ENCODE measurements at regions not wholly inside any gene's neighbourhood (a gene's known extent, or its start where the extent isn't known, plus 50 kb on each side); places are given as distances from the start of the nearest gene placed in this dataset.
"Not testable (repeated sequence)": the region's sequence is repeated elsewhere in the genome, so short reads cannot be mapped to it uniquely, and the experiment has no call there.

DNA sequence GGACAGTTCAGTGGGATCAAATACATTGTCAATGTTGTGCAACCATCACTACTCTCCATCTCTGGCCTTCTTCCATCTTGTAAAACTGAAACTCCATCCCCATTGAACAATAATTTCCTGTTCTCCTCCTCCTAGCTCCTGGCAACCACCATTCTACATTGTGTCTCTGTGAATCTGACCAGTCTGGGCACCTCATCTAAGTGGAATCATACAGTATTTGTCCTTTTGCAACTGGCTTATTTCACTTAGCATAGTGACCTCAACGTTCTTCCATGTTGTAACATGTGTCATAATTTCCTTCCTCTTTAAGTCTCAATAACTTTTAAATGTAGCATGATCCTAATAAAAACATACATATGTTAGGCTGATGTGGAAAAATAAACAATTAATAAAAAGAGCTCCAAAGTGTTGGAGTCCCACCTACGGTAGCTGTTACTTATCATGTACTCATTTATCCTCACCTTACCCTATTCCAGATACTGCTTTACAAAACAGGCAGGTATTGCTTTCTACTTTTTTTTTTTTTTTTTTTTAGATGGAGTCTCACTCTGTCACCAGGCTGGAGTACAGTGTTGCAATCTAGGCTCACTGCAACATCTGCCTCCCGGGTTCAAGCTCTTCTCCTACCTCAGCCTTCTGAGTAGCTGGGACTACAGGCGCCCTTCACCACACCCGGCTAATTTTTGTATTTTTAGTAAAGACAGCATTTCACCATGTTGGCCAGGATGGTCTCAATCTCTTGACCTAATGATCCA lies 91.9 kb downstream of the TNFAIP3 start:
- peaks cover 0 to 18% of the 10 kb centered on the region in 2 donors for H3K9me3 Mint-ChIP-seq
- DNase-seq (ENCODE audit: low spot score in 2 of 2): no peak
- peaks cover 0 to 20% of the 10 kb centered on the region in 2 donors for H3K36me3 Mint-ChIP-seq
- ATAC-seq: no peak
- H3K27ac Mint-ChIP-seq: no peak overlapping the region

DNA sequence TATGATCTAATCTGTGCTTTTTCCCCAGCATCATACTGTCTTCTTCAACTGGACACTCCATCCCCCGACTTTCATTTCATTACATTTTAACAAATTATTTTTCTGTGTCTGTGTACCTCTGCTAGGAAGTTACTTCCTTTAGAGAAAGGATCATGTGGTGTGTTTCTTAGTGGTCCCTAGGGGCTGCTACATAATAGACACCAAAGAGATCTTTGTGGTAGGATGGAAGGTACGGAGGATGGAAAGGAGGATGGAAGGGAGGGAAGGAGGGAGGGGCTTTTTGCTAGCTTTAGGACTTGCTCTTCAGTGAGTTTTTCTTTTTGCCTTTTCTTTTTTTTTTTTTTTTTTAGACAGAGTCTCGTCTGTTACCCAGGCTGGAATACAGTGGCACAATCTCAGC lies 95.7 kb downstream of the TNFAIP3 start:
- H3K9me3 Mint-ChIP-seq: peaks cover 0 to 13% of the 10 kb centered on the region in 2 donors
- H3K36me3 Mint-ChIP-seq: peaks cover 0 to 16% of the 10 kb centered on the region in 2 donors
- DNase-seq (ENCODE audit: low spot score in 2 of 2) (no peak), ATAC-seq (no peak)
- no peak overlapping the region for H3K27ac Mint-ChIP-seq

DNA sequence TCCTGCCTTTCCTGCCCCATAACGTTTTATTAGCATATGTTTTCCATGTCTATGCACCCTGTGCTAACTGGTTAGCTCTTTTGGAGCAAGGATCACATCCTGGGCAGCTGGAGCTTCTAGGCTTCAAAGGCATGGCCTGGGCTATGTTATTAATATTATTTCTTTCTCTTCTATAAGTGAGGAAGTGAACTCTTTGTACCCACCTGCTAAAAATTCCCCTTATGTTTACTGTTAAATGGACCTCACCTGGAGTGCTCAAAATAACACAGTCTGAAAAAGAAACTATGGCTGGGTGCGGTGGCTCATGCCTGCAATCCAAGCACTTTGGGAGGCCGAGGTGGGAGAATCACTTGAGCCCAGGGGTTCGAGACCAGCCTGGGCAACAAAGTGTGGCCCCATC lies 97.8 kb downstream of the TNFAIP3 start:
- Mint-ChIP-seq H3K36me3 (peaks cover 5 to 15% of the 10 kb centered on the region in 2 donors), H3K27ac (no peak overlapping the region), H3K9me3 (peaks cover 2 to 12% of the 10 kb centered on the region in 2 donors)
- DNase-seq (ENCODE audit: low spot score in 2 of 2) (no peak), ATAC-seq (no peak)

DNA sequence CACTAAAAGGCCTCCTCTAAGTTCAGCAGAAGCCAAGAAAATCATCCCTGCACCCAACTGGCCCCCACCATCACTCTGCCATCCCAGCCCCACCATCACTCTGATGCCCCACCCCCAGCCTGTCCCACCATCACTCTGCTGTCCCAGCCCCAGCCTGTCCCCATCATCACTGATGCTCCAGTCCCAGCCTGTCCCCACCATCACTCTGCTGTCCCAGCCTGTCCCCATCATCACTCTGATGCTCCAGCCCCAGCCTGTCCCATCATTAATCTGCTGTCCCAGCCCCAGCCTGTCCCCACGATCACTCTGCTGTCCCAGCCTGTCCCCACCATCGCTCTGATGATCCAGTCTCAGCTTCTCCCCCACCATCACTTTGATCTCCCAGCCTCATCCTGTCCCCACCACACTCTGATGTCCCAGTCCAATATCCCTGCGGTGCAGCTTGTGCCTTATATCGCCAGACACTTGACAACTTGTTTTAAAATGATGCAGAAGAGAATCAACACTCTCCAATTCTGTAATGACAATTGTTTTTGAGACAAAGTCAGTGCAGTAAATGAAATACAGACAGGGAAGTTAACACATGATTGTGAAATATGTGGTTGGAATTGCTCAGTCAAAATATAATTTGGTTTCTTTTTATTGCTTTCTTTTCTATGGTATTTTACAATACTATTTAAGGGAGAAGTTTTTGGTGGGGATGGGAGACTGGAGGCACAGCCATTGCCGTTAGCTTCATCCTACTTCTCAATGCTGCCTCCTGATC lies 100.8 kb downstream of the TNFAIP3 start:
- Mint-ChIP-seq H3K9me3 (peaks cover 4 to 11% of the 10 kb centered on the region in 2 donors), H3K27ac (peak overlapping the region; percentile 63 to 88), H3K36me3 (peaks cover 5 to 12% of the 10 kb centered on the region in 2 donors)
- ATAC-seq (peak in 1 of 2 donors; percentile 42), DNase-seq (ENCODE audit: low spot score in 2 of 2) (no peak)

GRCh38 chr6:137968455-137968804 lies 101.4 kb downstream of the TNFAIP3 start:
- ATAC-seq (no peak), DNase-seq (ENCODE audit: low spot score in 2 of 2) (no peak)
- H3K9me3 Mint-ChIP-seq: peaks cover 4 to 14% of the 10 kb centered on the region in 2 donors
- peaks cover 5 to 15% of the 10 kb centered on the region in 2 donors for H3K36me3 Mint-ChIP-seq
- H3K27ac Mint-ChIP-seq: peak overlapping the region; percentile 88 to 98

DNA sequence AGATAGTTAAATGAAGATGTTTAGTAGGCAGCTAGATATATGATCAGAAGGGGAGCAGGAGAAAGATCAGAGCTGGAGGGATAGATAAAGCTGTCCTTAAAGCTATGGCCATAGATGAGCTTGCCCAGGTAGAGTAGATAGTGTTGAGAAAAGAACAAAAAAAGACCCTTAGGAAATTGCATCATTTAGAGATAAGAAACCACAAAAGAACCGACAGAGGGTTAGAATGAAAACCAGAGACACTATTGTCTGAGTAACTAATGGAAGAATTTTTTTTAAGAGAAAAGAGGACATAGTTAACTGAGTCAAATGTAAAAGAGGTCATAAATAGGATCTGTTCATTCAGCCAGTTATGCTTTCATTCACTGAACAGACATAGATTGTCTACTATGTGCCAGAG lies 101.8 kb downstream of the TNFAIP3 start:
- Mint-ChIP-seq H3K36me3 (peaks cover 5 to 20% of the 10 kb centered on the region in 2 donors), H3K27ac (peak overlapping the region; percentile 88 to 98), H3K9me3 (peaks cover 4 to 19% of the 10 kb centered on the region in 2 donors)
- DNase-seq (ENCODE audit: low spot score in 2 of 2) (no peak), ATAC-seq (peak; percentile 56 to 81)

- peak overlapping the region; percentile 88 to 98 for H3K27ac Mint-ChIP-seq
- ATAC-seq: no peak
- H3K36me3 Mint-ChIP-seq: peaks cover 5 to 23% of the 10 kb centered on the region in 2 donors
- no peak for DNase-seq (ENCODE audit: low spot score in 2 of 2)
- peaks cover 4 to 21% of the 10 kb centered on the region in 2 donors for H3K9me3 Mint-ChIP-seq
These were observed 102.8 kb downstream of the TNFAIP3 start for GRCh38 chr6:137969874-137970273.

- Mint-ChIP-seq H3K27ac (peak overlapping the region; percentile 88 to 98), H3K36me3 (peaks cover 5 to 23% of the 10 kb centered on the region in 2 donors), H3K9me3 (peaks cover 4 to 21% of the 10 kb centered on the region in 2 donors)
- DNase-seq (ENCODE audit: low spot score in 2 of 2) (peak in 1 of 2 donors; percentile 65), ATAC-seq (peak; percentile 58 to 84)
These were observed 103.3 kb downstream of the TNFAIP3 start for GRCh38 chr6:137970368-137970767.

GRCh38 chr6:137973201-137973600 lies 106.1 kb downstream of the TNFAIP3 start:
- Mint-ChIP-seq H3K36me3 (peaks cover 5 to 23% of the 10 kb centered on the region in 2 donors), H3K9me3 (peaks cover 4 to 21% of the 10 kb centered on the region in 2 donors), H3K27ac (no peak overlapping the region)
- no peak for ATAC-seq
- DNase-seq (ENCODE audit: low spot score in 2 of 2): no peak

DNA sequence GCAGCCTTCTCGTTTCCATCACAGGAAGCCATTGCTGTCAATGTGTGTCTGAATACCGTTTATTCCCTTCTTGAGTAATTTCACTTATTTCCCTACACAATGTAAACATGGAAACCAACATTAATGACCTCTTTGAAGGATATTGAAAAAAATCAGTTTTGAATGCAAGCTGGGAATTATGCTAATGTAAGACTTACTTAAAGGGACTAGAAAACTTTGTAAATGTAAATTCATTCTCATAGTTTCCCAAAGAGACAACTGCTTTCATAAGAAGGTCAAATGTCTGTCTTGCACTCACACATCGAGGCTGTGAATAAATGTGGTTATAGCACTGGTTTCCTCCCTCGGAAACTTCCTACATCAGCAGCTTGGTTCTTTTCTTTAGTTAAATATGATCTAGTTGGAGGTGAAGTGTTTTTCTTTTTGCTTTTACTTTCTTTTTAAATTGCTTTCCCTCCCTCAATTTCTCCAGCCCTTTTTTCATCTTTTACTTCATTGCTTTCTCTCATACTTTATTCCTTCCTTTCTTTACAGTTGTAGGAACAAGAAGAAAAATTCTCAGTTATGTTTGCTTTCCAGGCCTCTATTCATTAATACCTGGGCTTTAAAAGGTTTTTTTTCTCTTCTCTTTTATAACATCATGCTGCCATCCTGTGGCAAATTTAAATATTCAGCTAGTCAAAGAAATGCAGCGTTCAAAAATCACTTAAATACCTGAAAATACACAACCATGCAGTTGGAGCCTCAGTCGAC lies 108.3 kb downstream of the TNFAIP3 start:
- DNase-seq (ENCODE audit: low spot score in 2 of 2) (no peak), ATAC-seq (peak; percentile 64 to 66)
- peak overlapping the region; percentile 88 to 92 for H3K27ac Mint-ChIP-seq
- peaks cover 0 to 10% of the 10 kb centered on the region in 2 donors for H3K9me3 Mint-ChIP-seq
- H3K36me3 Mint-ChIP-seq: peaks cover 0 to 11% of the 10 kb centered on the region in 2 donors

- ATAC-seq (no peak), DNase-seq (ENCODE audit: low spot score in 2 of 2) (no peak)
- peak overlapping the region in 1 of 2 donors; percentile 88 for H3K27ac Mint-ChIP-seq
- H3K36me3 Mint-ChIP-seq: peaks cover 0 to 11% of the 10 kb centered on the region in 2 donors
- peaks cover 0 to 10% of the 10 kb centered on the region in 2 donors for H3K9me3 Mint-ChIP-seq
These were observed 109.4 kb downstream of the TNFAIP3 start for GRCh38 chr6:137976430-137976829.

DNA sequence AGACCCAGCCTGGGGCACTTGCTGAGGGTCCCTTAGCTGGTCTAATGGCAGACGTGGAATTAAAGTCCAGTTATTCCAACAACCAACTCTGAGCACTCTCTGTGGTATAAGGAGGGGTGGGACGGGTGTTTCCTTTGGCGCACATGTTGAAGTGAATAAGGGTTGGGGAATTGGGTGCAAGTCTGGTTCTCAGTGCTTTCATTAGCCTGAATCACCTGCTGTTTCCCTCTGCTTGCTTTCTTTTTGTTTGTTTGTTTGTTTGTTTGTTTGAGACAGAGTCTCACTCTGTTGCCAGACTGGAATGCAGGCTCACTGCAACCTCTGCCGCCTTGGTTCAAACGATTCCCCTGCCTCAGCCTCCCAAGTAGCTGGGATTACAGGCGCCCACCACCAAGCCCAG lies 110.1 kb downstream of the TNFAIP3 start:
- ATAC-seq: no peak
- Mint-ChIP-seq H3K36me3 (peaks cover 0 to 11% of the 10 kb centered on the region in 2 donors), H3K27ac (peak overlapping the region in 1 of 2 donors; percentile 33), H3K9me3 (peaks cover 0 to 10% of the 10 kb centered on the region in 2 donors)
- DNase-seq (ENCODE audit: low spot score in 2 of 2): no peak

GRCh38 chr6:137977814-137978213 lies 110.8 kb downstream of the TNFAIP3 start:
- Mint-ChIP-seq H3K36me3 (peaks cover 0 to 11% of the 10 kb centered on the region in 2 donors), H3K9me3 (peaks cover 0 to 10% of the 10 kb centered on the region in 2 donors), H3K27ac (peak overlapping the region in 1 of 2 donors; percentile 33)
- ATAC-seq (no peak), DNase-seq (ENCODE audit: low spot score in 2 of 2) (no peak)

- peaks cover 0 to 7% of the 10 kb centered on the region in 2 donors for H3K9me3 Mint-ChIP-seq
- DNase-seq (ENCODE audit: low spot score in 2 of 2) (peak in 1 of 2 donors; percentile 47), ATAC-seq (peak; percentile 88 to 94)
- peaks cover 0 to 8% of the 10 kb centered on the region in 2 donors for H3K36me3 Mint-ChIP-seq
- H3K27ac Mint-ChIP-seq: peak overlapping the region; percentile 13 to 33
These were observed 111.3 kb downstream of the TNFAIP3 start for GRCh38 chr6:137978252-137978896.

DNA sequence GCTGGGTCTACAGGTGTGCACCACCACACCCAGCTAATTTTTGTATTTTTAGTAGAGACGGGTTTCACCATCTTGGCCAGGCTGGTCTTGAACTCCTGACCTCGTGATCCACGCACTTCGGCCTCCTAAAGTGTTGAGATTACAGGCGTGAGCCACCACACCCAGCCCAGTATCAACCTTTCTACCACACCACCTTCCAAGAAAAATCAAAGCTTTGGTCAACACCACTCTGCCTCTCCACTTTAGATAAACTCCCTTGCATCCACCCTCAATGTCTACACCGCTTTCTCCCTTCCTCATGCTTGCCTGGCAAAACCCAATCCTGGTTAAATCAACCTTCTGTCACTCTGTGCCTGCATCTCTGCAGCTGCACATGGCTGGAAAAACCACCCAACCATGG lies 112.2 kb downstream of the TNFAIP3 start:
- not testable (repeated sequence) for H3K9me3 Mint-ChIP-seq; H3K36me3 Mint-ChIP-seq; H3K27ac Mint-ChIP-seq; DNase-seq (ENCODE audit: low spot score in 2 of 2); ATAC-seq

DNA sequence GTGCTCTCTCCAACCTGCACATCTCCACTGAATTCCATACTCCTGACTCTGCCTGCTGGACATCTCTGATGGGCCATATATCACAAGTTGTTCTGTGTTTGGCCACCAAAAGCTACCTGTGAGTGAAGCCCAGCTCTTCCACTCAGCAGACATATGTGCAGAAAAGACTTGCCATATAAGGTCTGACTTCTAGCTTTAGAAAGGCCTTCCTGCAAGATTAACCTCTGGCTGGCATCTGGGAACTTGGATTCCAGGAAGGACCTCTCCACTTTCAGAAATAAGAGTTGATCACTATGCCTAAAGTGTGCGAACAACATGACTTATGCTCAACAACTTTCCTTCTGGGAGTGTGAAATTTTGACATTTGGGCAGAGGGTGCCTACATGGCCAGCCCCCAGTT lies 113.7 kb downstream of the TNFAIP3 start:
- Mint-ChIP-seq H3K36me3 (peaks cover 0 to 1% of the 10 kb centered on the region in 2 donors), H3K27ac (no peak overlapping the region), H3K9me3 (no peaks in the 10 kb centered on the region)
- ATAC-seq: no peak
- DNase-seq (ENCODE audit: low spot score in 2 of 2): no peak

Data from activated naive CD4-positive, alpha-beta T cell treated with anti-CD3 and anti-CD28 coated beads, Interleukin-2, amount 50 U/mL, for 72 hours (primary cell).